BLaER1 treated with 17β-estradiol and CSF1 and Interleukin-3, amounts not matched to agents 10 nM and 100 nM (cell line): ENCODE measurements at regions not wholly inside any gene's neighbourhood (a gene's known extent, or its start where the extent isn't known, plus 50 kb on each side); places are given as distances from the start of the nearest gene placed in this dataset.
A peak's percentile ranks its signal among the peaks of the same experiment; 100 is the strongest.

Experiments used
- H3K27ac ChIP-seq, 11 experiments: shearing (Covaris generic); formaldehyde crosslinking; 2 replicates each; pipeline ENCODE4 v1.8.1; 2022
- H3K27me3 ChIP-seq, 11 experiments: shearing (Covaris generic); formaldehyde crosslinking; 2 replicates each; pipeline ENCODE4 v1.8.1; 2022
- H3K36me3 ChIP-seq, 11 experiments: shearing (Covaris generic); formaldehyde crosslinking; 2 replicates each; pipeline ENCODE4 v1.8.1; 2022
- H3K4me1 ChIP-seq, 10 experiments: shearing (Covaris generic); formaldehyde crosslinking; 2 replicates each; pipeline ENCODE4 v1.8.1; 2022
- H3K4me2 ChIP-seq, 11 experiments: shearing (Covaris generic); formaldehyde crosslinking; 2 replicates each; pipeline ENCODE4 v1.8.1; 2022
- H3K4me3 ChIP-seq, 10 experiments: shearing (Covaris generic); formaldehyde crosslinking; 2 replicates each; pipeline ENCODE4 v1.8.1; 2022
- H3K9ac ChIP-seq, 11 experiments: shearing (Covaris generic); formaldehyde crosslinking; 2 replicates each; pipeline ENCODE4 v1.8.1; 2022
- H3K9me3 ChIP-seq, 11 experiments: shearing (Covaris generic); formaldehyde crosslinking; replicated peaks in 1 of 11; 2 replicates each; pipeline ENCODE4 v1.8.1; 2022
- H4K20me1 ChIP-seq, 11 experiments: shearing (Covaris generic); formaldehyde crosslinking; 2 replicates each; pipeline ENCODE4 v1.8.1; 2022
- Cebpa-rat ChIP-seq, 11 experiments: shearing (Covaris generic); IDR thresholded peaks; 2 replicates each; pipeline ENCODE4 v1.8.1; 2022

DNA sequence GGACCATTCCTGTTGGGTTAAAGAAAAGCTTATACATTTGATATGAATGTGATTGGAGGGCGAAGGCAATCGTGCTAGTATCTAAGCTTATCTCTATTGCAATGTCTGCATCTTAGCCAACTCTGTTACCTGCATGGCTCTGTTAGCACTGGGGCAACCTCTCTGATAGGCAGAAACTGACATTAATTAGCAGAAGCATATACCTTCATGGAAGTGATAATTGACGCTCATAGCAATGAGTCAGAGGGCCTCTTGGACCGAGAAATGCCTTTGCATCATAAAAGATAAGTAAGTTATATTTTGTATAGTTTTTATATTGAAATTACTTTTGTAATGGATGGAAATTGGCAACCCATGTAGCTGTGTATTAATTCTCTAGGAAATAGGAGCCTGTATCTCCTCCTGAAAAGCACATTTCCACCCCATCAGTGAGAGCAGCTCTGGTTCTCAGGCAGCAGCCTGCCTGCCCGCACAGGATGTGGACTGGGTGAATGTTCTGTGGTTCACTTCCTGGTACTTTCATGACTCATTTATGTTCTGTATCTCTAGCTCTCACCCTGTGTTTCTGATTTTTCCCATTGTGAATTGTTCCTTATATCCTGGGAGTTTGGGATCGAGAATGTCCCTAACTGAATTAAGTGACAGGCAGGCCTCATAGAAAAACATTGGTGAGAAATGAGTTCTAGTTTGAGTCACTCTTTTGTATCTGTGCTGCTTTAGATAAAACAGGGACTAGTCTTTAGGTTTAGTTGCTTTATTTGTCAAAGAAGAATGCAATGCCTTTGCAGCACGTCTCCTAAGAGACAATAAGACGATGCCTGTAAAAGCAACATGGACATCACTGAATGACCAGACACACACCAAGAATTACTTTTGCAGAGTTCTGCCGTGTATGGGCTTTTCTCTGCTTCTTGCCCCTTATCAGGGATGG, 344.9 kb downstream of the DCDC2C start:
- Histone ChIP-seq H4K20me1 (no peaks in the 10 kb centered on the region), H3K27ac (no peak overlapping the region), H3K4me3 (no peak overlapping the region), H3K9me3 (peaks cover 3 to 9% (median 5%) of the 10 kb centered on the region in 11 experiments), H3K36me3 (no peaks in the 10 kb centered on the region), H3K4me2 (peak overlapping the region; percentile 7 to 54 (median 33); a peak in 18 of 22 replicates), H3K4me1 (peaks cover 15 to 43% (median 38%) of the 10 kb centered on the region in 10 experiments; a peak in 19 of 20 replicates), H3K9ac (no peak overlapping the region), H3K27me3 (no peaks in the 10 kb centered on the region)
- no peak for TF ChIP-seq Cebpa-rat (IDR thresholded peaks at IDR 0.05)

GRCh38 chr2:4049463-4049862, 346.1 kb downstream of the DCDC2C start:
- no peaks in the 10 kb centered on the region for H3K36me3 ChIP-seq
- no peak overlapping the region for H3K4me2 ChIP-seq
- H4K20me1 ChIP-seq: no peaks in the 10 kb centered on the region; a peak in 1 of 22 replicates
- no peak overlapping the region for H3K9ac ChIP-seq
- H3K27me3 ChIP-seq: no peaks in the 10 kb centered on the region
- no peaks in the 10 kb centered on the region; a peak in 1 of 22 replicates for H3K9me3 ChIP-seq
- no peak overlapping the region for H3K27ac ChIP-seq
- no peak overlapping the region for H3K4me3 ChIP-seq
- peaks cover 13 to 31% (median 28%) of the 10 kb centered on the region in 10 experiments; a peak in 19 of 20 replicates for H3K4me1 ChIP-seq
- TF ChIP-seq Cebpa-rat (IDR thresholded peaks at IDR 0.05): no peak

- Histone ChIP-seq H3K4me2 (no peak overlapping the region), H3K36me3 (no peaks in the 10 kb centered on the region), H4K20me1 (no peaks in the 10 kb centered on the region; a peak in 1 of 22 replicates), H3K9me3 (peaks cover 0 to 17% (median 7%) of the 10 kb centered on the region in 11 experiments; a peak in 13 of 22 replicates), H3K4me3 (no peak overlapping the region), H3K27ac (no peak overlapping the region), H3K4me1 (peaks cover 0 to 10% (median 2%) of the 10 kb centered on the region in 10 experiments; a peak in 11 of 20 replicates), H3K9ac (no peak overlapping the region), H3K27me3 (no peaks in the 10 kb centered on the region)
- TF ChIP-seq Cebpa-rat (IDR thresholded peaks at IDR 0.05): no peak
Observed at GRCh38 chr2:4053769-4054493, 350.6 kb downstream of the DCDC2C start.

GRCh38 chr2:4066217-4066616, 362.8 kb downstream of the DCDC2C start:
- Histone ChIP-seq H4K20me1 (no peaks in the 10 kb centered on the region), H3K27ac (no peak overlapping the region), H3K27me3 (no peaks in the 10 kb centered on the region), H3K36me3 (no peaks in the 10 kb centered on the region), H3K4me2 (no peak overlapping the region), H3K4me1 (no peaks in the 10 kb centered on the region), H3K9me3 (peaks cover 0 to 16% (median under 1%) of the 10 kb centered on the region in 11 experiments; a peak in 4 of 22 replicates), H3K4me3 (no peak overlapping the region), H3K9ac (no peak overlapping the region)
- TF ChIP-seq Cebpa-rat (IDR thresholded peaks at IDR 0.05): no peak

DNA sequence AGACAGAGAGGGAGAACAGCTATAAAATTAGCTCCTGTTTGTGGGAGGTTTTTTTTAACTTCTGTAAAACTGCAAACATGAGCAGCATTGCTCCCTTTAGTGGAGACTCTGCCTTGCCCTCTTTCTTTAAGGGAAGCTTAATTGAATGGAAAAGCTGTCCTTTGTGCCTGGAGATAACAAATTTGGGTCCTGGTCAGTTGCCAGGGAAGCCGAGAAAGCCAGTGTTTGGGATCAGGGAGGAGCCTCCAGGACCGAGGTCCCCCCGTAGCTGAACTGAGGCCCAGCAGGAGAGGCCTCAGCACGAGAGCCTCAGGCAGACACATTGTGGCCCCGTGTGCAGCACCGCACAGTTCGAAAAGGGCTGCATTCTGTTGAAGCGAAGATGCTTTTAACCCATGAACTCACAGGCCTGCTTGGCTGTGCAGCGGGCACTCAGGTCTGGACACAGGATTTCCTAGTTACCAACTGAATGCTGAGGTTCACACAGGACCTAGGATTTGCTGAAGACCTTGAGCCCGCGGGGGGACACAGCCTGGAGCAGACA, 369.7 kb downstream of the DCDC2C start:
- Histone ChIP-seq H3K9me3 (peaks cover 0 to 26% (median 9%) of the 10 kb centered on the region in 11 experiments; a peak in 14 of 22 replicates), H3K9ac (no peak overlapping the region), H3K36me3 (no peaks in the 10 kb centered on the region), H3K27ac (no peak overlapping the region), H4K20me1 (no peaks in the 10 kb centered on the region), H3K4me2 (no peak overlapping the region), H3K4me1 (no peaks in the 10 kb centered on the region), H3K4me3 (no peak overlapping the region), H3K27me3 (no peaks in the 10 kb centered on the region)
- no peak for TF ChIP-seq Cebpa-rat (IDR thresholded peaks at IDR 0.05)

- Histone ChIP-seq H3K9ac (no peak overlapping the region), H4K20me1 (no peaks in the 10 kb centered on the region), H3K4me2 (no peak overlapping the region), H3K4me3 (no peak overlapping the region), H3K9me3 (peaks cover 0 to 16% (median 8%) of the 10 kb centered on the region in 11 experiments; a peak in 14 of 22 replicates), H3K4me1 (no peaks in the 10 kb centered on the region), H3K36me3 (no peaks in the 10 kb centered on the region), H3K27ac (no peak overlapping the region), H3K27me3 (no peaks in the 10 kb centered on the region)
- no peak for TF ChIP-seq Cebpa-rat (IDR thresholded peaks at IDR 0.05)
Observed at GRCh38 chr2:4077017-4077416, 373.6 kb downstream of the DCDC2C start.

DNA sequence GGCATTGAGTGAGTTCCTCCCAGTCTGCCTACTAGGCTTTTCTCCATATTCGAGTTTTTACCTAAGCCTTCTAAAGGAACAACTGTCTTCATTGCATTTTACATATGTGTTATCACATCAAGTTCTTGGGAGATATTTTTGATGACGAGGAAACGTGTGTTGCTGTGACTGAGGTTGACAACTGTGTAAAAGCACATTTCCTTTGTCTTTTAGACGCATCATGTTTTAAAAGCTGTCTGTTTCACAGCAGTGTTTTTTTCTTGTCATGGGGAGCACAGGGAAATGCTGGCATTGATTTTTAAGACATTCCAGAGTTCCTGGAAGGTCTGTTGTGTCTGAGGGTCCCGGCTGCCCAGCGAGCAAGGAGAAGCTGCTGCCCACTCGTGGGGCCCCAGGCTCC, 381.8 kb downstream of the DCDC2C start:
- no peak for TF ChIP-seq Cebpa-rat (IDR thresholded peaks at IDR 0.05)
- Histone ChIP-seq H4K20me1 (no peaks in the 10 kb centered on the region), H3K27me3 (no peaks in the 10 kb centered on the region), H3K4me3 (no peak overlapping the region), H3K4me2 (no peak overlapping the region), H3K9ac (no peak overlapping the region), H3K4me1 (peaks cover 0 to 5% (median 0%) of the 10 kb centered on the region in 10 experiments; a peak in 1 of 20 replicates), H3K9me3 (0 out of 22 replicates have a peak, but pooled peaks cover 0 to 4% (median 0%) of the 10 kb centered on the region in 11 experiments), H3K36me3 (no peaks in the 10 kb centered on the region), H3K27ac (no peak overlapping the region)

DNA sequence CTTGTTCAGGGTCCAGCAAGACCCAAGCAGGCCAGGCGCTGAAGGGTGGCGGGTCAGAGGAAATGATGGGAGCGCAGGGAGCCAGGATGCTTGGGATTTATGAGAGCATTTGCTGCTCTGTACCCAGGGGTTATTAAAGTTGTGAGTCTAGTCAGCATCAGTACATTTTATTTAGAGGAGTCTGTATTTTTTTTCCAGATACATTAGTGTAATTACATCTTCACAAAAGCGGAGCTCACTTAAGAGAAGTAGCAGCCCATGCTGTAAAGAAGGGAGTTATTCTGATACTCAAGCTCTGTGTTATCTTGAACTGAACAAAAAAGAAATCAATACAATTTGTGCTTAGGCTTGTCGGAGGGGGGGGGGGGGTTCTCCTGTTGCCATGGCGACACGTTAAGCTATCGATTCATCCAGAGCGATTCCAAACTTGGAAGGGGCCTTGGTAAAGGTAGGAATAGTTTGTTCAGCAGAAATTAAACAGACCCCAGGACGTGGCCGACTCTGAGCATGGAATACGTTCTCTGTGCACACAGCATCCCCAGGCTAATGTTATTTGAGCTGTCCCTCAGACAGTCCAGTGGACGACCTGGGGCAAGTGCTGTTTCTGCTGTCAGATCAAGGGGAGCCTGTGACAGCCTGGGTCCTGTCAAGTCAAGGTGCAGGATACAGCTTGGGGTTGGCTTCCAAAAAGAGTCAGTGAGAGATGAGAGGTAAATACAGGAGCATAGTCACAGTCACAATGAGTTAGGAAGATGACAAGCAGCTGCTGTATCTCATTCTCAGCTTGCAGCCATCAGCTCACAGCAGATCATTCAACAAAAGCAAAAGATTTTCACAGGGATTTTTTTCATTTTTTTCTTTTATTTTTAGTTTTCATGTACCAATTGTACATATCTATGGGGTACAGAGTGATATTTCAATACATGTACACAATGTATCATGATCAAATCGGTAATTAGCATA, 387.6 kb downstream of the DCDC2C start:
- Histone ChIP-seq H3K36me3 (no peaks in the 10 kb centered on the region), H3K9me3 (no peaks in the 10 kb centered on the region), H4K20me1 (no peaks in the 10 kb centered on the region), H3K4me2 (no peak overlapping the region), H3K27me3 (no peaks in the 10 kb centered on the region), H3K4me3 (no peak overlapping the region), H3K27ac (no peak overlapping the region), H3K9ac (no peak overlapping the region), H3K4me1 (peaks cover 0 to 4% (median 0%) of the 10 kb centered on the region in 10 experiments; a peak in 2 of 20 replicates)
- TF ChIP-seq Cebpa-rat (IDR thresholded peaks at IDR 0.05): no peak
